NK-92 treated with Interleukin-12 subunit alpha and Interleukin-12 subunit beta, amount 100 ng/mL, for 24 hours (cell line): ENCODE measurements at regions not wholly inside any gene's neighbourhood (a gene's known extent, or its start where the extent isn't known, plus 50 kb on each side); places are given as distances from the start of the nearest gene placed in this dataset.

Experiments
- DNase-seq: peaks from one replicate; lab custom pipeline; 2025; lab: John Stamatoyannopoulos, UW

DNA sequence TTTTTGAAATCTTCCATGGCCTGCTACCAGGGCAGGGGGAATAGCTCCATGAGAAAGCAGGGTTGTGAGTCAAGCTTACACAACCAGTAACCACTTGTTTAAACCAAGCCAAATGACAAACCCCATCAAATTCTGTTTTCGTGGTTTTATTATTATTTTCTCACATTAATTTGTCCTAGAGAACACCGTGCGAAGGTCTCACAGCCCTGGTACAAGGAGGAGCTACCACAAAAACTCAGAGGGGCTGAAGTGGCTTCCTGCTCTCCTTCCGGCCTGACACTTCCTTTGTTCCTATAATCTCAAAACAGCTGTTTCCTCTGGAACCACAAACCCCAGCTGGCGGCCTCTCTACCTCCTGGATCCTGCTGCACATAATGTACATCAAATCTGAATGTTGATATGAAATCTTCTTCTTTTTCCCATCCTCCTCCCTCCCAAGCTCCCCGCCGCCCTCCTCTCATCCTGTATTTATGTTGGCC, 375.9 kb downstream of the MCTP2 start:
- no peak for DNase-seq

- DNase-seq, result no peak
Observed at GRCh38 chr15:94610069-94610468, 378.7 kb downstream of the MCTP2 start.

DNA sequence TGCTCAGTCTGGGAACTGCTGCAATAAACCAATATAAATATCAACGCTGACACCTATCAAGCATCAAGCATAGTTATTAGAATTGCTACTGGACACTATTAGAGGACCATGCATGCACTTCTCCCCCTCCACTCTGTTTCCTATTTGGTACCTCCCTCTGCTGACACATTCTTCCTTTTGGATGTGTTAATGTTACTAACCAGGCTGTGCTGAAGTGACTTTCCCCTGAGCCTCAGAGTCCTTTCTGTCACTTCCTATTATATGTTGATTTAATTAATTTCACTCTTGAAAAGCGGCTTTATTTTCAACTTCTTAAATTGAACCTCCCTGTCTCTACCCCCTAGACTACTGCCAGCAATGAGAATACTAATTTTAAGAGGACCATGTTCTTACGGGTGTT, 379.1 kb downstream of the MCTP2 start:
- DNase-seq, result no peak

DNA sequence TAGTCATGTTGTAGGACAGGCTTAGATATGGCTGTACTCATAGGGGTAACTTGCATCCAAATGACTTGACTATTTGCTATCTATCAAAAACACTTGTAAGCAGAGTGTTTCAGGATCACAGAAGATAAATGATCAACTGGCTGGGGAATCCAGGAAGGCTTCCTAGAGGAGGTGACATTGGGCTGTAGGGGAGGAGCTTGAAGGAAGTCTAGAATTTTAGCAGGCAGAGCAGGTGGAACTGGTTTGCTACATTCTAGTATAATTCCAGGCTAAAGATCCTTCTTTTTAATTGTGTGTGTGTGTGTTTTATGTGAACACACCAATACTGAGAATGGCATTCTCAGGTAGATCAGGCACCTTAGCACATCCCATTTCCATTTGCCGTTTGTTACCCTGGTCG, 380.3 kb downstream of the MCTP2 start:
- DNase-seq, result no peak

DNA sequence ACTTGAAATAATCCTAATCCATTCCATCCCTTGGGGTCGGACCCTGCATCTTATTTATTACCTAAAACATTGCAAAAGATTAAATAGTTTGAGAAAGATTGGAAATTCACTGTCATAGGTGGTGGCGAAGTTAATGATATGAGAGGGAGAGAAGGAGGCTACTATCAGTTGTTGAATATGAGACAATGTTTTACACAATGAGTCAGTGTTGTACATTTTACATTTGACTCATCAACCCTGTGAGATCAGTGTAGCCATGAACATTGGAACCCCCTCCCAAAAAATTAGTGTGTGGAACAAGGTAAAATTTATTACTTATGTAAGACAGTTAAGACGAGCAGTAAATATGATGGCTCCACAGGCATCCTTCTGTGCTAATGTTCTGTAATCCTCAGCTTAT, 384.3 kb downstream of the MCTP2 start:
- DNase-seq, result no peak

DNA sequence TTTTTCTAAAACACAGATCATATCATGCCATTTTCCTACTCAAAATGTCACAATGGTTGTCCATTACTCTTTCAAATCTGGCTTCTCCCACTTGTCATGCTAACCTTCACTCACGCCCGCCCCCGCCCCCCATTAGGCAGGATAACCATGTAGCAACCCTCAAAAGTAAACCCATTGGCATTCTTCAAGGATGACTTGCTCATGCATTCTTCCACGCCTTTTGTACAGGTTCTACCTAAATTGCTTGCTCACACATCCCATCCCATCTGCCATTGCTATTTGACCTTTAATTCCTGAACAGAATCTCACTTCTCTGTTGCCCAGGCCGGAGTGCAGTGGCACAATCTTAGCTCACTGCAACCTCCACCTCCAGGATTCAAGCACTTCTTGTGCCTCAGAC, 389.3 kb downstream of the MCTP2 start:
- DNase-seq, result no peak

DNA sequence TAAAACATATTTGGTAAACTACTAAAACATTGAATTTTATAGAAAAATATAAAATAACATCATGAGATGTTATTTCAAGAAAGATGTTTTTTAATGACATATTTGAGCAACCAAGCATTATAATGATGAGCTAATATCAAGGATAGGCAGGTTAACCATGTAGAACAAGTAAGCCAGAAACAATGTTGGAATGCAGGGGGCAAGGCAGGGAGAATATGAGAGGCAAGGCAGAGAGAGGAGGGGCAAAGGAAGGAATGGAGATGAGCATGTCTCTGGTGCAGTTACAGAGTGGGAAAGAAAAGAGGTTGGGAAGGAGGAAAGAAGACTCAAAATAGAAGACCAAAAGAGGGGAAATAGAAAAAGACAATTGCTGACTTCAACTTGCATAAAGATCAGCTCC, 390.4 kb downstream of the MCTP2 start:
- no peak for DNase-seq

- no peak for DNase-seq
Observed at GRCh38 chr15:94626949-94627348, 395.6 kb downstream of the MCTP2 start.

DNA sequence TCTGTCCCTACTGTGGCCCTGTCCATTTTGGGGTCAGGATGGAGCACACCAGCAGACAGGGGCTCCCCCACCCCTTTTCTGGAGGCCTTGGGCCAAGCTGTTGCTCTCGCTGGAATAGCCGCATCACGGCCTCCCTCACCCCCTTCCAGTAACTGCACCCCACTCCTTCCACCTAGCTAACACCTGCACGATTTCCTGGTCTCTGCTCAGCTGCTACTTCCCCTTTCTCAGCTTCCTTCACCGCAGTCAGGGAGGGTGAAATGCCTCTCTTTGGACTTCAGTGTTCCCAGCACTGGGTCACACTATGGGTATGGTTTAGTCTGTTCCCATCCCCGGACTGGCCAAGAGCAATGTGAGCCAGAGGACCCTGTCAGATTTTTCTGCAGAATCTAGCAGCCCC, 400.2 kb downstream of the MCTP2 start:
- no peak for DNase-seq

DNA sequence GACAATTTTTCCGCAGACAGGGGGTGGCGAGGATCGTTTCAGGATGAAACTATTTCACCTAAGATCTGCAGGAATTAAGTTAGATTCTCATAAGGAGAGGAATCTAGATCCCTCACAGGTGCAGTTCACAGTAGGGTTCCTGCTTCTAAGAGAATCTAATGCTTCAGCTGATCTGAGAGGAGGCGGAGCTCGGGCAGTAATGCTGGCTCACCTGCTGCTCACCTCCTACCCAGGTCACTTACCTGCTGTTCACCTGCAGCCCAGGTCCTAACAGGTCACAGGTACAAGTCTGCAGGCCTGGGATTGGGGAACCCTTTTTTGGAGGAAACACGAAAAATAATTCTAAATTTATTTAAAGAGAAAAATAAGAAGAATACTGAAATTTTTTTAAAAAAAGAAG, 406.8 kb downstream of the MCTP2 start:
- DNase-seq, result no peak

DNA sequence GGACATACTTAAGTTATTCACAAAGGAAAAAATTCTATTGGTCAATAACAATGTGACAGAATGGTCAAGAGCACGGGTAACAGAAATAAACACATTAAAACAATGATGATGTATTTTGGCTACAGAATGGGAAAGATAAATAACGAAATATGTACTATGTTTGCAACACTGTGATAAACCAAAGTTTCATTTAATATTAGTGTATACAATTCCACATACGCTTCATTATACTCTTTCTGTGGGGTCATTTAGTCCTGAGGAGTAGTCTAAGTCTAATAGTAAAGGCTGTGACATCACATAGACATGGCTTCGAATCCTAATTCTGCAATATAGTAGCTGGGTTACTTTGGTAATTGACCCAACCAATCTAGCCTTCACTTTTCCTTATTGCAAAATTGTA, 408.3 kb downstream of the MCTP2 start:
- no peak for DNase-seq

DNA sequence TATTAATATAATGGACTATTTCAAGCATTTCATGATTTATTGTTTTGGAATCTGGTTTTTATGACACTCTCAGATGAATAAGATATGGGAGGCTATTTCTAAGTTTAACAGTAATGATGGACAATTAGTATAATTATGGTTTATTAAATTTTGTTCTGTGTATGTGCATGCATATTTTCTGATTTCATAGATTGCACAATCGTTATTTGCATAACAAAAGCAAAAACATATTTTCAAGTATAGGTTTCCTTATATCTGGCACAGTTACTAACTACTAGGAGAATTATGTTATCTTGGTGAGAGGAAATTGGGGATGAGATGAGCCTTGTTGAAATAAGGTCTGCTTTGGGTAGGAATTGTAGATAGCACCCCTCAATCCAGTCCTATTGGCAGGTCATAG, 413.1 kb downstream of the MCTP2 start:
- no peak for DNase-seq

GRCh38 chr15:94653071-94653470, 421.7 kb downstream of the MCTP2 start:
- DNase-seq, result no peak

DNA sequence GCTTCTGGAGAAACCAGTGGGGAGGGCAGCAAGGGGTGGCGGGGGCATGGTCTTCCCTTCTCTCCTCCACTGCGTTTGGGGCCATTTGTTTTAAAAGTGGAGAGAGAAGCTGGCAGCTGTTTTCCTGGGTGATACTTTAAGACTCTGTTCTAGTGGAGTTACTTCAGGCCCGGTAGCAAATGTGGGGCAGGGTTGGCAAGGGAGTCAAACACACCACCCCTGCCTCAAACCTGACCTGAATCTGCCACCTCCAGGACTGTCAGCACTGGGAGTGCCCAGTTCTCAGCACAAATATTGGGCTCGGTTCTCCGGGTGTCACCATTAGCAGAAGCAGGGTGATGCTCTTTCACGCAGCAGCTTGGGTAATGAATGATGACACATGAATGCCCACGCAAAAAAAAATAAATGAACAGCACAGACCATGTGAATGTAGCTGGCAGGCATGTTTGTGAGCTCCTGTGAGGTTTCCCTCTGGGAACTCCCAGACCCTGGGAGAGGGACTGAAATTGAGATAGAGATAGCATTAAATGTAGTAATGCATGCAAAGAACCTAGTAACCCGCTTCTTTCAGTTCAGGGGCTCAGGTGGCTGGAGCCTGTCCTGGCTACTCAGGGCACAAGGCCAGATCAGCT, 424.0 kb downstream of the MCTP2 start:
- DNase-seq, result no peak

GRCh38 chr15:94665676-94666441, 434.5 kb downstream of the MCTP2 start:
- no peak for DNase-seq

- no peak for DNase-seq
Observed at GRCh38 chr15:94666553-94666952, 435.2 kb downstream of the MCTP2 start.

DNA sequence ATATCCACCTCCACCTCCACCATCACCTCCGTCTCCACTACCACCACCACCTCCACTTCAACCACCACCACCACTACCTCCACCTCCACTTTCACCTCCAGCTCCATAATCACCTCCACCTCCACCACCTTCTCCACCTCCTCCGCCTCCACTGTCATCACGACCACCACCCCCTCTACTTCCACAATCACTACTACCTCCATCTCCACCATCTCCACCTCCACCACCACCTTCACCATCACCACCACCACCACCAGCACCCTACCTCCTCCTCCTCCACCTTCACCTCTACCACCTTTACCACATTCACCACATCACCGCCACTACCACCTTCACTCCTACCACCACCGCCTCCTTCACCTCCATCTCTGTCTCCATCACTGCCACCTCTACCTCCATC, 435.7 kb downstream of the MCTP2 start:
- no peak for DNase-seq

- no peak for DNase-seq
Observed at GRCh38 chr15:94670438-94671034, 439.2 kb downstream of the MCTP2 start.

DNA sequence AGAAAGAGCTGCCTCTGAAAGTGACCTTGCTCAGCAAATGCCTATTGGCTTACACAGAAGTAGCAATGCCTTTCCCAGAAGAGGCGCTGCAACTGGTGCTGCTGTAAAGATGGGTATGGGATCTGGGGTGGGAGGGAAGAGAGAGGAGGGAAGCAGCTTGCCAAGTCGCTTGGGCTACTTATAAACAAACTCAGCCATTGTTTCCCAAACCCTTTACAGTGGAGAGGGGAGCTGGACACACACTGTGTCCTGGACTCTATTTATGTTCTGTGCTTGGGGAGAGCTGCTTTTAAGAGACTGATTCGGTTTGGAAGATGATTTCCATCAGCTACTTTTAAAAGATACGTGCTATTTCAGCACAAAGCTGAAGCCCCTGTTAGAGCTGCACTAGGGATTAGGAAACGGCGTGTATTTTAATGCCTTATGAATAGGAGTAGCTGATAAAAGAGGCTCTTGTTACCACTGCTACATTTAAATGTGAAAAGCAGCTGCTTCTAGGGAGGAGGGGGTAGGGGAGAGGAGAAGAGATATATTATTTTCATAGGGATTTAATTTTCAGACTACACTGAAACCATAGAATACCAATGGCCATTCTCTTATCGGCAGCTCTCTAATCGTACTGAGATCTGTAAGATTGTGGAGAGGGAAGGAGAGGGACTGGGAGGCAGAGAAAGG, 440.6 kb downstream of the MCTP2 start:
- no peak for DNase-seq

GRCh38 chr15:94673801-94674200, 442.4 kb downstream of the MCTP2 start:
- DNase-seq, result no peak

DNA sequence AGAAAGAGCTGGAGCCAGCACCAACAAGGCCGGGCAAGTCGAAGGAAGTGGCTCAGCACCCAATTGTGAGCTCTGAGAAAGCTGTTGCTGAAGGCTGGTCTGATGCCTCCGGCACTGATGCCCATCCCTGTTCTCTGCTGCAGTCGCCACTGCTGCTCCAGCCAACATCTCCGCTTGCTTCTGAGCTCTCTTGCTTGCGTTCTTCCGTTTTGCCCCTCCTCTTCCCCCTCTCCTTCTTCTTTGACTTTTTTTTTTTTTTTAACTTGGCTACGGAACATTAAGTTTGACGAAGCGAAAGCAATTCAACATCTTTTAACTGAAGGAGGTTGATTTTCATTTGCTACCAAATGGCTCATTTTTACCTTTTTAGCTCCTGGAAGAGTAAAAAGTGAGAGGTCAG, 442.9 kb downstream of the MCTP2 start:
- DNase-seq, result no peak

DNA sequence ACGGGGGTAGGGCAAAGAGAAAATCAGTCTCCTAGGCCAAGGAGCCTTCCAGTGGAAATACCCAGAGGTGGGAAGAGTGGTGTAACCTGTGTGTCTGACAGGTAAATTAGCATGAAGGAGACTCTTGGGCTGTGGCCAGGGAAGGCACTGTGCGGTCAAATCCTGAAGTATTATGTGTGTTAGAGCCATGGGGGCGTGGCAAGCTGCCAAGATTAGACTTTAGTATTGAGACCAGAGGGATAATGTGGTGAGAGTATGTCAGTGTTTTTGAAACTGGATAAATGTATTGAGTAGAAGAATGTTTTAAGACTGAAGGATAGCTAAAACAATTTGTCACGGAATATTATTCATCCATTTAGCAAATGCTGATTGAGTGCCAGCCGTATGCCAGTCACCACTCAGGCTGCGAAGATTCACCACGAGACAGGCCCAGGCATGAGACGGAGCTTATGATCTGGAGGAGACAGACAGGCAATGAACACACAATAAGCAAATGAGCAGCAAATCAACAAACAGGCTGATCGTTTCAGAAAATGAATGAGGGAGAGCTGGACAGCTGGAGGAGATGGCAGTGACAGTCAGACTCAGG, 445.9 kb downstream of the MCTP2 start:
- DNase-seq, result no peak
